GM12878 (cell line): ENCODE measurements at regions not wholly inside any gene's neighbourhood (a gene's known extent, or its start where the extent isn't known, plus 50 kb on each side); places are given as distances from the start of the nearest gene placed in this dataset.

Experiments used
- GABPA ChIP-seq: IDR thresholded peaks from 2 replicates; pipeline ENCODE4 v1.6.1; 2014; ENCODE audit warnings: antibody characterized with exemption, low read depth, mild to moderate bottlenecking, inconsistent platforms
- HDGF ChIP-seq: fragments of 450-650 bp; IDR thresholded peaks from 2 replicates; pipeline ENCODE4 v1.6.1; 2016; ENCODE audit warnings: antibody characterized with exemption
- YY1 ChIP-seq: IDR thresholded peaks from 2 replicates; pipeline ENCODE4 v1.6.1; 2011; ENCODE audit warnings: low read depth, mild to moderate bottlenecking, low read length

- TF ChIP-seq HDGF (no peak), GABPA (no peak), YY1 (no peak)
Observed at GRCh38 chr3:30199096-30199759, 407.2 kb upstream of the TGFBR2 start.
